Raji (cell line): ENCODE measurements at regions not wholly inside any gene's neighbourhood (a gene's known extent, or its start where the extent isn't known, plus 50 kb on each side); places are given as distances from the start of the nearest gene placed in this dataset.

Source experiments
- POLR2A ChIP-seq: IDR thresholded peaks from 2 replicates; pipeline ENCODE4 v1.6.1; 2011; ENCODE audit warnings: low read depth, low read length, control low read depth; ENCODE audit not compliant: insufficient read depth

DNA sequence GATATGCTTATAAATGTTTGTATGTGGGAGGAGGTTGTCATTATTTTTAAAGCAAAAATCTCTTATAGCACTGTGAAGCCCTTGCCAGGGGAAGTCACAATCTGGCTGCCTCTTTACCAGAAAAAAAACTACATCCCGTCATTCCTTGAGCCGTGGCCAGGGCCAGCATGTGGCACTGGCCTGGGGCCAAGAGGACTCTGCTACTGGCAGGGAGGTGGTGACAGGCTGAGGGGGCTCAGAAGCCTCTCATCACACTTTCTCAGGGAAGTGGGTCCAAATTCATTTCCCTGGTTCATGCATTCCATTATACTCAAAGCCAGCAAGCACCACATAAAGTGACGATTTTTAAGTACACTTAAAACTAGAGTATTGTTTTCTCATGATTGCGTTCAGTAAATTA is 457.3 kb downstream of the ZNF608 start:
- TF ChIP-seq POLR2A = no peak

DNA sequence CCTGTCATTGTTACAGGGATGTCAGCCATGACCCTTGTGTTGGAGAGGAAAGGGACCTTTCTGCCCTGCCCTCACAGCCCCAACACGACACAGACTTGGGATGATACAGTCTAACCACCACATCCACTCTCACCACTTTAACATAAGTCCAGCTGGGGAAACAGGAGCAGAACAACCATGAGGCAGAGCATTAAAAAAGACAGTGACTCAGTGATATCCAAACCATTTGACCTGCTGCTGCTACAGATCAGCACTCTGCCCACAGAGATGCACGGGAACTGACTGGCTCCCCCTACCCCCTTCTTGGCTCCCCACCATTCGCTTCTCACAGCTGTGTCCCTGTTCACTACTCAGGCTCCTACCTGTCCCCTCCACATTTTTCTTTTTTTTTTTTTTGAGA is 458.6 kb downstream of the ZNF608 start:
- no peak for TF ChIP-seq POLR2A

GRCh38 chr5:124285733-124286132 is 460.7 kb downstream of the ZNF608 start:
- no peak for TF ChIP-seq POLR2A

DNA sequence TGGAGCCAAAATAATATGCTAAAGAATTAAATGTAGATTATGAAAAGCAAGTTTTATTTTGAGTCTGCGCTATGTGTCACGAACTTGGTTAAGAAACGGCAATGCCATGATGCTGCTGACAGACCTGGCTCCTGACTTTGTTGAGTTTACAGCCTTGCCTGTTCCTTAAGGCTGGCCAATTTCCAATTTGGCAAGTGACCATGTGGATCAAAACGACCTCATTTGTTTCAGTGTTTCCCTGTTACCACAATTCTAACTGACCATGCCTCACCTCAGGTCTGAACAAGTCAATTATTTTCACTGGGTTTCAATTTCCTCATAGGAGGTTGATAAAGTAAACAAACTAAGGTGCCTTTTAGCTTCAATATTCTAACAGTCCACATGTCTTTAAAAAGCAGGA is 461.4 kb downstream of the ZNF608 start:
- TF ChIP-seq POLR2A = no peak

DNA sequence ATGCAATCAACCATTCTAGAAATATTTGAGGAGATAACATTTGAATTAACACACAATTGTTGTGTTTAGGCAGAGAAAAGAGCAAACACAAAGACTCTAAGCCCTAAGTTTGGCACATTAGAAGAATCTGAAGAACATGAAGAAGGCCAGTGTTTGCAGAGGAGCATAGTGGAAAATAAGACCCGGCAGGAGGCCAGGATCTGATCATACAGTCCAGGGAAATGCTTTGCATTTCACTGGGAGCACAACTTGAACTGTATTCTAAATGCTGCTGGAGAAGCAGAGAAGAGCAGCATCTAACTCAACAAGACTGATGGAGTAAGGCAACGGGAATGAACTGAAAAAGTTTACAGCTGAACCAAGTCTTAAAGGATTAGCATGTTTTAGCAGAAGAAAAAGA is 463.4 kb downstream of the ZNF608 start:
- TF ChIP-seq POLR2A = no peak

GRCh38 chr5:124280079-124280478 is 466.4 kb downstream of the ZNF608 start:
- no peak for TF ChIP-seq POLR2A

DNA sequence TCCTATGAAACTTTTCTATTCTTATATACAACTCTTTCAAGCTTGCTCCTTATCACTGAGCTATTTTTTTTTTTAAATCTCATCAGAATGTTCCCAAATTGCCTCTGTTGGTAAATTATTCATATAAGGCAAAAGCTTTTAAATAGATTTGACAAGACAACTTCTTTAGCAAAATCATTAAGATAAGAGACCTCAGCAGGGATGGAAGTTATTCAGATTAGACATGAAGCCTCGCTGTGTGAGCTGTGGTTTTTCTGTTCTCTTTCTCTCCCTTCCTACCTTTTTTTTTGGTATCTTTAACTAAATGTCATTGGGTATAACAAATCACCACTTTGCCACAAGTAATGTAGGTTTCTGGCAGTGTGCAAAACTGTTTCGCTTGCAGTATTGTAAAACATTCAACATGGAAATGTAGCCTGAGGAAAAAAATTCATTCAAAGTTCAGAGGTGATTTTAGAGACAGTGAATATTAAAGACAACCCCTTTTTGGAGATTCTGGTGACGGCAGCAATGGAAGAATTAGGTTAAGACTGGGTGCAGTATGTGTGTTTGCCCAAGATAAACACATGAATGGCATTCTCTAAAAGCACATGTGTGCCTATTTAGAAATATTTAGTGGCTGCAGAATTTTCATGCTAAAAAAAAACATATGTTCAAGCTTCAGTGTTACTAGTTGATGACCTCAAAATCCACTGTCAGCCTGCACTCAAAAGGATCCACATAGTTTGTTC is 467.1 kb downstream of the ZNF608 start:
- TF ChIP-seq POLR2A = no peak

DNA sequence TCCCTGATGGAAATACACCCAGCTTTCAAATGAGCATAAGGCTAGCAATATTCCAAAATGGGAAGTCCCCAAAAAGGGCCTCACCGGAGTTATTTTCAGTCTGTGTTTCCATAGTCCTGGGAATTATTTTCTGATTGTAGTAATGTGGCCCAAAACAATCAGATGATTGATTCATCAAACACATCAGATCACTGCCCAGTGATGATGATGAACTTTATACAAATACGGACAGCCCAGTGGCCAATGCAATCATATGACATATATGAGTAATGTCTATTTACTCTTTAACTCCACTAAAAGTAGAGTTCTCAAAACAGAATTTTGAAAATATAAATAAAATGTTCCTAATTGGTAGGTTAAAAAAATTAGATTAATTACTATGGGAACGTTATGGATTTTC is 467.8 kb downstream of the ZNF608 start:
- TF ChIP-seq POLR2A = no peak

- TF ChIP-seq POLR2A = no peak
Observed at GRCh38 chr5:124277767-124278545, 468.5 kb downstream of the ZNF608 start.

DNA sequence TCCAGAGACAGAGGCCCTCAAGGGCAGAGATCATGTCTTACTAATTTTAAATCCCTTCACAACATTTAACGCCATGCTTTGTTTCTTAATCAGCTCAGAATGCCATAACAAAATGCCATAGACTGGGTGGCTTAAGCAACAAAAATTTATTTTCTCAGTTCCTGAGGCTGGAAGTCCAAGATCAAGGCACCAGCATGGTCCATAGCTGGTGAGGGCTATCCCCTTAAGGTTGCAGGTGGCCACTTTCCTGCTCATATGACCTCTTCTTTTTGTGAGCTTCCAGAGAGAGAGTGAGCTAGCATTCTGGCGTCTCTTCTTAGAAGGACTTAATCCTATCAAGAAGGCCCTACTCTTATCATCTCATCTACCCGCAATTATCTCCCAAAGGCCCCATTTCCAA is 470.3 kb downstream of the ZNF608 start:
- no peak for TF ChIP-seq POLR2A

- TF ChIP-seq POLR2A = no peak
Observed at GRCh38 chr5:124274949-124275348, 471.5 kb downstream of the ZNF608 start.

GRCh38 chr5:124264499-124264898 is 481.9 kb downstream of the ZNF608 start:
- TF ChIP-seq POLR2A = no peak

DNA sequence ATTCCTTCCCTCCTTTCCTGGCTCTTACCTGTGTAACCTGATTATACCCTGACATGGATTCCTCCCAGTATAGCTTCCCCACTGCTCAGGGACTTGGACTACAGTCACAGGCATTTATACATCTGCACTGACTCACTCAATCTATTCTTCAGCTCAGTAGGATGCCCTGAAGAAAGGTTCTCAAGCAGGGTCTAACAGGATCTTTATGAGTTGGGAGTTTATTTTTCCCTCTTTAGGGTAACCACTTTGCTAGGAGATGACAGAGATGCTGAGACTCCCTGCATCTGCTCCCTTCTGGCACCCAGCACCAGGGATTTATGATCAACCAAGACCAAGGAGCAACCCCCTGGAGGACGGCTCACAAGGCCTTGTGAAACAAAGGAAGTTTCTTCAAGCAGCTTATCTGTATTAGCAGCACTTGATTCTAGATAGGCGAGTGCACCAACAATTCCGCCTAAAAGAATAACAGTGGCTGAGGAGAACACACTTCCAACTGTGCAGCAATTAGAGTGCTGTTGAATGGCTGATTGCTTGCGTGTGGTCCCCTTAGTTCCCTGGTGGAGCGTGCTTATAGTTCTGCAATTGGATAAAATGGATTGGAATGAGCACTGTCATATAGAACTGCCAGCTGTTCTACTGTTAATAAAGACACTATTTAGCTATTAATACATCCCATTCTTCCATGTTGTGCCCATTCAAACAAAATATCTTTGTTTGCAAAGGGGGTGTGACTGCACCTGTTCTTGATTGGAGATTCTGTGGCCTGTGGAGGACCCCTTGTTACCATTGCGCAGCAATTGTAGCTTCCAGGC is 482.6 kb downstream of the ZNF608 start:
- TF ChIP-seq POLR2A = no peak

- TF ChIP-seq POLR2A = no peak
Observed at GRCh38 chr5:124262991-124263571, 483.4 kb downstream of the ZNF608 start.

DNA sequence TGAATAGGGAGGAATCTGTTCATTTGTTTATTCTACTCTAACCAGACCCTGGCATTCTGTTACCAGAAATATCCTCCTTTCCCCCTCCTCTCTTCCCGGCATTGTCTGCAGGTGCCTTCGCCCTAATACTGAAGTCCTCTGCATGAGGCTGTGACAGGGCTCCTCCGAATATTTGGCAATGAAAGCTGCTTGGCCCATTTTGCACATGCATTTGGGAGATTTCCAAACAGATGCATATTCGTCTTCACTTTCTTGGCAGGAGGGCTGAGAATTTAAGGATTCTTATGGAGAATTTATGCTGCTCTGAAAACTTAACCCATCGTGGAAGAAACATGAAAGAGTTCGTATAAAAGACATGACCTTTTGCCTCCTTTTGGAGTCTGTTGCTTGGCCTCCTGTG is 484.0 kb downstream of the ZNF608 start:
- TF ChIP-seq POLR2A = no peak
